NT2/D1 (cell line): ENCODE measurements at regions not wholly inside any gene's neighbourhood (a gene's known extent, or its start where the extent isn't known, plus 50 kb on each side); places are given as distances from the start of the nearest gene placed in this dataset.

Source experiments
- SUZ12 ChIP-seq: IDR thresholded peaks from 2 replicates; pipeline ENCODE4 v1.6.1; 2011; ENCODE audit not compliant: insufficient read length, insufficient read depth; ENCODE audit errors: extremely low read depth
- YY1 ChIP-seq: IDR thresholded peaks from 2 replicates; pipeline ENCODE4 v1.6.1; 2011; ENCODE audit not compliant: insufficient read length, insufficient read depth
- ZNF274 ChIP-seq: IDR thresholded peaks from 2 replicates; pipeline ENCODE4 v1.6.1; 2011; ENCODE audit warnings: mild to moderate bottlenecking, low read depth, low read length

GRCh38 chr15:69756440-69756839 is 303.8 kb downstream of the RPLP1 start:
- TF ChIP-seq YY1 (no peak), ZNF274 (no peak), SUZ12 (no peak)
